GM19023 (cell line): ENCODE measurements at regions not wholly inside any gene's neighbourhood (a gene's known extent, or its start where the extent isn't known, plus 50 kb on each side); places are given as distances from the start of the nearest gene placed in this dataset.

ENCODE experiments used
- ATAC-seq: cut with Tn5 transposase; IDR thresholded peaks from one replicate; pipeline ENCODE4 v1.9.1; 2021; ENCODE audit warnings: mild to moderate bottlenecking, moderate library complexity; ENCODE audit not compliant: unreplicated experiment

- ATAC-seq = no peak
Measured at GRCh38 chr15:77771616-77772015, 138.9 kb upstream of the LINGO1 start.

- no peak for ATAC-seq
Measured at GRCh38 chr15:77769700-77770099, 137.0 kb upstream of the LINGO1 start.

- ATAC-seq = no peak
Measured at GRCh38 chr15:77768521-77769078, 135.9 kb upstream of the LINGO1 start.

GRCh38 chr15:77768107-77768506 is 135.4 kb upstream of the LINGO1 start:
- no peak for ATAC-seq

- no peak for ATAC-seq
Measured at GRCh38 chr15:77764095-77764494, 131.4 kb upstream of the LINGO1 start.

- ATAC-seq = no peak
Measured at GRCh38 chr15:77762747-77763355, 130.1 kb upstream of the LINGO1 start.

GRCh38 chr15:77759896-77760592 is 127.3 kb upstream of the LINGO1 start:
- ATAC-seq = no peak

- no peak for ATAC-seq
Measured at GRCh38 chr15:77753939-77754338, 121.2 kb upstream of the LINGO1 start.

- no peak for ATAC-seq
Measured at GRCh38 chr15:77753281-77753873, 120.7 kb upstream of the LINGO1 start.

- ATAC-seq = no peak
Measured at GRCh38 chr15:77749998-77750540, 117.4 kb upstream of the LINGO1 start.

- ATAC-seq = no peak
Measured at GRCh38 chr15:77749236-77749997, 116.7 kb upstream of the LINGO1 start.

GRCh38 chr15:77748078-77749064 is 115.7 kb upstream of the LINGO1 start:
- ATAC-seq = no peak

- ATAC-seq = no peak
Measured at GRCh38 chr15:77747175-77748077, 114.7 kb upstream of the LINGO1 start.

- ATAC-seq = no peak
Measured at GRCh38 chr15:77746254-77747174, 113.8 kb upstream of the LINGO1 start.

GRCh38 chr15:77744398-77744797 is 111.7 kb upstream of the LINGO1 start:
- no peak for ATAC-seq

GRCh38 chr15:77742570-77742969 is 109.9 kb upstream of the LINGO1 start:
- ATAC-seq = no peak

GRCh38 chr15:77742127-77742526 is 109.4 kb upstream of the LINGO1 start:
- ATAC-seq = no peak

GRCh38 chr15:77741106-77741505 is 108.4 kb upstream of the LINGO1 start:
- ATAC-seq = no peak
